Panc1 (cell line): ENCODE measurements at regions not wholly inside any gene's neighbourhood (a gene's known extent, or its start where the extent isn't known, plus 50 kb on each side); places are given as distances from the start of the nearest gene placed in this dataset.

Experiments
- POLR2AphosphoS5 ChIP-seq: IDR thresholded peaks from 2 replicates; pipeline ENCODE4 v1.6.1; 2012; ENCODE audit warnings: mild to moderate bottlenecking, low read depth, low read length, moderate library complexity
- SIN3A ChIP-seq: IDR thresholded peaks from 2 replicates; pipeline ENCODE4 v1.6.1; 2012; ENCODE audit warnings: low read depth, mild to moderate bottlenecking, low read length, moderate library complexity, borderline replicate concordance; ENCODE audit not compliant: insufficient read depth
- TCF7L2 ChIP-seq: IDR thresholded peaks from 2 replicates; pipeline ENCODE4 v1.6.1; 2011; ENCODE audit warnings: mild to moderate bottlenecking, low read depth, low read length, inconsistent platforms
- TF ChIP-seq, protein P1 (sequence below): fragments of 450-650 bp; IDR thresholded peaks from 2 replicates; pipeline ENCODE4 v1.5.1; 2017; ENCODE audit warnings: mild to moderate bottlenecking
- TF ChIP-seq, protein P2 (sequence below), 2 experiments: IDR thresholded peaks; 2 replicates each; pipeline ENCODE4 v1.6.1; 2011 to 2012; ENCODE audit warnings: low read depth in 2 of 2, control low read depth in 1 of 2, low read length in 1 of 2, mild to moderate bottlenecking in 1 of 2, moderate library complexity in 1 of 2; ENCODE audit not compliant: insufficient read depth in 1 of 2

DNA sequence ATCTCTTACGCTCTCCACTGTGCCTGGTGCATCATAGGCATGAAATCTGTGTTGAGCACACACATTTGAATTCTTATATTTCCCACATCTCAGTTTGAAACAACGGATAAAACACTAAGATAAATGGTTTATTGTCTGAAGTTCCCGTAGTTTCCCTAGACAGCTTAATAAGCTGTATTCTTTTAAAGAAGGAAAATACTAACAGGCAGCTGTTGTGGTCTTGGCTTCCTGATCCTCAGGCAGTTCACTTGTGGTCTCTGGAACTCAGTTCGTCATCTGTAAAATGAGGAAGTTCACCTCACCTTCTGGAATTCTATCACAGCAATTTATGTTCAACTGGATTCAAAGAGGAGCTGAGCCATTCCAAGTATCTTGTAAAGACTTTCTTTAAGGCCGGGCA is 1805.6 kb upstream of the TENM3 start:
- TF ChIP-seq, protein P1, sequence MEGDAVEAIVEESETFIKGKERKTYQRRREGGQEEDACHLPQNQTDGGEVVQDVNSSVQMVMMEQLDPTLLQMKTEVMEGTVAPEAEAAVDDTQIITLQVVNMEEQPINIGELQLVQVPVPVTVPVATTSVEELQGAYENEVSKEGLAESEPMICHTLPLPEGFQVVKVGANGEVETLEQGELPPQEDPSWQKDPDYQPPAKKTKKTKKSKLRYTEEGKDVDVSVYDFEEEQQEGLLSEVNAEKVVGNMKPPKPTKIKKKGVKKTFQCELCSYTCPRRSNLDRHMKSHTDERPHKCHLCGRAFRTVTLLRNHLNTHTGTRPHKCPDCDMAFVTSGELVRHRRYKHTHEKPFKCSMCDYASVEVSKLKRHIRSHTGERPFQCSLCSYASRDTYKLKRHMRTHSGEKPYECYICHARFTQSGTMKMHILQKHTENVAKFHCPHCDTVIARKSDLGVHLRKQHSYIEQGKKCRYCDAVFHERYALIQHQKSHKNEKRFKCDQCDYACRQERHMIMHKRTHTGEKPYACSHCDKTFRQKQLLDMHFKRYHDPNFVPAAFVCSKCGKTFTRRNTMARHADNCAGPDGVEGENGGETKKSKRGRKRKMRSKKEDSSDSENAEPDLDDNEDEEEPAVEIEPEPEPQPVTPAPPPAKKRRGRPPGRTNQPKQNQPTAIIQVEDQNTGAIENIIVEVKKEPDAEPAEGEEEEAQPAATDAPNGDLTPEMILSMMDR = no peak
- TF ChIP-seq POLR2AphosphoS5 = no peak
- TF ChIP-seq SIN3A = no peak
- TF ChIP-seq, protein P2, sequence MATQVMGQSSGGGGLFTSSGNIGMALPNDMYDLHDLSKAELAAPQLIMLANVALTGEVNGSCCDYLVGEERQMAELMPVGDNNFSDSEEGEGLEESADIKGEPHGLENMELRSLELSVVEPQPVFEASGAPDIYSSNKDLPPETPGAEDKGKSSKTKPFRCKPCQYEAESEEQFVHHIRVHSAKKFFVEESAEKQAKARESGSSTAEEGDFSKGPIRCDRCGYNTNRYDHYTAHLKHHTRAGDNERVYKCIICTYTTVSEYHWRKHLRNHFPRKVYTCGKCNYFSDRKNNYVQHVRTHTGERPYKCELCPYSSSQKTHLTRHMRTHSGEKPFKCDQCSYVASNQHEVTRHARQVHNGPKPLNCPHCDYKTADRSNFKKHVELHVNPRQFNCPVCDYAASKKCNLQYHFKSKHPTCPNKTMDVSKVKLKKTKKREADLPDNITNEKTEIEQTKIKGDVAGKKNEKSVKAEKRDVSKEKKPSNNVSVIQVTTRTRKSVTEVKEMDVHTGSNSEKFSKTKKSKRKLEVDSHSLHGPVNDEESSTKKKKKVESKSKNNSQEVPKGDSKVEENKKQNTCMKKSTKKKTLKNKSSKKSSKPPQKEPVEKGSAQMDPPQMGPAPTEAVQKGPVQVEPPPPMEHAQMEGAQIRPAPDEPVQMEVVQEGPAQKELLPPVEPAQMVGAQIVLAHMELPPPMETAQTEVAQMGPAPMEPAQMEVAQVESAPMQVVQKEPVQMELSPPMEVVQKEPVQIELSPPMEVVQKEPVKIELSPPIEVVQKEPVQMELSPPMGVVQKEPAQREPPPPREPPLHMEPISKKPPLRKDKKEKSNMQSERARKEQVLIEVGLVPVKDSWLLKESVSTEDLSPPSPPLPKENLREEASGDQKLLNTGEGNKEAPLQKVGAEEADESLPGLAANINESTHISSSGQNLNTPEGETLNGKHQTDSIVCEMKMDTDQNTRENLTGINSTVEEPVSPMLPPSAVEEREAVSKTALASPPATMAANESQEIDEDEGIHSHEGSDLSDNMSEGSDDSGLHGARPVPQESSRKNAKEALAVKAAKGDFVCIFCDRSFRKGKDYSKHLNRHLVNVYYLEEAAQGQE (IDR thresholded peaks at IDR 0.05; ENCODE audit: insufficient read depth in 1 of 2, low read depth in 2 of 2, low read length in 1 of 2) = no peak
- no peak for TF ChIP-seq TCF7L2
